Endothelial cell of umbilical vein (primary cell): ENCODE measurements at regions not wholly inside any gene's neighbourhood (a gene's known extent, or its start where the extent isn't known, plus 50 kb on each side); places are given as distances from the start of the nearest gene placed in this dataset.

Source experiments
- MYC ChIP-seq: IDR thresholded peaks from one replicate; pipeline ENCODE4 v1.6.1; 2011; ENCODE audit warnings: mild to moderate bottlenecking, low read depth, low read length
- POLR2A ChIP-seq: IDR thresholded peaks from 2 replicates; pipeline ENCODE4 v1.6.1; 2012; ENCODE audit warnings: low read depth, mild to moderate bottlenecking, control low read depth, low read length
- POLR2AphosphoS5 ChIP-seq: IDR thresholded peaks from 2 replicates; pipeline ENCODE4 v1.6.1; 2012; ENCODE audit warnings: low read depth, mild to moderate bottlenecking, control low read depth, low read length, moderate library complexity; ENCODE audit not compliant: insufficient read depth
- TF ChIP-seq, protein P1 (sequence below): IDR thresholded peaks from 2 replicates; pipeline ENCODE4 v1.6.1; 2011; ENCODE audit not compliant: insufficient read depth, insufficient read length
- TF ChIP-seq, protein P2 (sequence below), 2 donors: IDR thresholded peaks; 1 replicate in 1 of 2; 2 replicates in 1 of 2; pipeline ENCODE4 v1.5.1; 2011; ENCODE audit warnings: low read length in 2 of 2, mild to moderate bottlenecking in 2 of 2, moderate library complexity in 2 of 2, control low read depth in 1 of 2, inconsistent platforms in 1 of 2, low read depth in 1 of 2; ENCODE audit not compliant: insufficient read depth in 1 of 2; ENCODE audit errors: extremely low read depth in 1 of 2

DNA sequence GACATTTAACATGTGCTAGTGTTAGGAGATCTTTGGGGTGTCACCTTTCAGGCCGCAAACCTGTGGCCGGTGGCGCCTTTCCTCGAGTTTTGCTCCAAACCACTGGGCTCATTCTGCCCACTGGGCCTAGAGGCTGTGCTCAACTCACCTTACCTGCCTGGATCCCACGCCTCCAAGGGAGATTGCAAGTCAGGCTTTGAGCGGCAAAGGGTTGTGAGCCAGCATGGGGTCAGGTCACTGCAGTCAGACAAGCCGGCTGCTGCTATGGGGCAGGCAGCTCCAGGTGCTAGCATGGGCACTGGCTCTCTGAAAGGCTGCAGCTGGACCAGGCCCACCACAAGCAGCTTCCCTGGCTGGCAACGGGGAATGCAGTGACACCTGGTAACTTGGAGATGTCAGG is 265.5 kb downstream of the ZBBX start:
- TF ChIP-seq, protein P1, sequence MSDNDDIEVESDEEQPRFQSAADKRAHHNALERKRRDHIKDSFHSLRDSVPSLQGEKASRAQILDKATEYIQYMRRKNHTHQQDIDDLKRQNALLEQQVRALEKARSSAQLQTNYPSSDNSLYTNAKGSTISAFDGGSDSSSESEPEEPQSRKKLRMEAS = no peak
- TF ChIP-seq, protein P2, sequence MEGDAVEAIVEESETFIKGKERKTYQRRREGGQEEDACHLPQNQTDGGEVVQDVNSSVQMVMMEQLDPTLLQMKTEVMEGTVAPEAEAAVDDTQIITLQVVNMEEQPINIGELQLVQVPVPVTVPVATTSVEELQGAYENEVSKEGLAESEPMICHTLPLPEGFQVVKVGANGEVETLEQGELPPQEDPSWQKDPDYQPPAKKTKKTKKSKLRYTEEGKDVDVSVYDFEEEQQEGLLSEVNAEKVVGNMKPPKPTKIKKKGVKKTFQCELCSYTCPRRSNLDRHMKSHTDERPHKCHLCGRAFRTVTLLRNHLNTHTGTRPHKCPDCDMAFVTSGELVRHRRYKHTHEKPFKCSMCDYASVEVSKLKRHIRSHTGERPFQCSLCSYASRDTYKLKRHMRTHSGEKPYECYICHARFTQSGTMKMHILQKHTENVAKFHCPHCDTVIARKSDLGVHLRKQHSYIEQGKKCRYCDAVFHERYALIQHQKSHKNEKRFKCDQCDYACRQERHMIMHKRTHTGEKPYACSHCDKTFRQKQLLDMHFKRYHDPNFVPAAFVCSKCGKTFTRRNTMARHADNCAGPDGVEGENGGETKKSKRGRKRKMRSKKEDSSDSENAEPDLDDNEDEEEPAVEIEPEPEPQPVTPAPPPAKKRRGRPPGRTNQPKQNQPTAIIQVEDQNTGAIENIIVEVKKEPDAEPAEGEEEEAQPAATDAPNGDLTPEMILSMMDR (IDR thresholded peaks at IDR 0.05; ENCODE audit: extremely low read depth in 1 of 2, insufficient read depth in 1 of 2, low read depth in 1 of 2, low read length in 2 of 2) = no peak
- TF ChIP-seq POLR2AphosphoS5 (no peak), MYC (no peak), POLR2A (no peak)
